ENCODE measurements at regions not wholly inside any gene's neighbourhood (a gene's known extent, or its start where the extent isn't known, plus 50 kb on each side); places are given as distances from the start of the nearest gene placed in this dataset.

GRCh38 chr4:83170952-83171399 is 56.4 kb upstream of the PLAC8 start:
- Histone ChIP-seq H3K79me2 (ENCODE audit: control insufficient read depth, insufficient read depth, low read length) (no peaks in the 10 kb centered on the region), H3K9me3 (replicated peaks; ENCODE audit: control insufficient read depth, insufficient read depth, low read length) (no peaks in the 10 kb centered on the region), H3K9ac (replicated peaks; ENCODE audit: extremely low read depth, insufficient read depth, low read length) (no peak overlapping the region), H3K4me2 (ENCODE audit: insufficient read depth, low read length) (no peak overlapping the region), H3K27me3 (ENCODE audit: control insufficient read depth in 2 of 2, insufficient read depth in 2 of 2, low read length in 2 of 2) (no peaks in the 10 kb centered on the region), H3K4me3 (replicated peaks in 1 of 3; ENCODE audit: insufficient read depth in 1 of 3, low read depth in 1 of 3, low read length in 3 of 3) (no peak overlapping the region), H3K36me3 (ENCODE audit: control insufficient read depth in 2 of 2, extremely low read depth in 1 of 2, insufficient read depth in 2 of 2, low read length in 2 of 2) (no peaks in the 10 kb centered on the region), H3K27ac (ENCODE audit: insufficient read depth, low read depth, low read length) (peak overlapping the region; percentile 65), H2AFZ (ENCODE audit: low read depth, low read length) (peak overlapping the region; percentile 97), H3K4me1 (ENCODE audit: control insufficient read depth, extremely low read depth, insufficient read depth, low read length) (peaks cover 7% of the 10 kb centered on the region), H4K20me1 (replicated peaks; ENCODE audit: control insufficient read depth, extremely low read depth, insufficient read depth, low read length) (no peaks in the 10 kb centered on the region), H3K9me1 (replicated peaks; ENCODE audit: control insufficient read depth, extremely low read depth, insufficient read depth, low read length) (no peaks in the 10 kb centered on the region)
- TF ChIP-seq MAX (IDR thresholded peaks at IDR 0.05; ENCODE audit: insufficient read depth, insufficient read length), result no peak
- TF ChIP-seq MYC (IDR thresholded peaks at IDR 0.05; ENCODE audit: low read depth, low read length), result no peak
- TF ChIP-seq POLR2AphosphoS5 (IDR thresholded peaks at IDR 0.05; ENCODE audit: insufficient read depth, low read depth, low read length), result no peak
- no peak for TF ChIP-seq POLR2A (IDR thresholded peaks at IDR 0.05; ENCODE audit: low read depth, low read length)
- no peak for TF ChIP-seq CTCF (IDR thresholded peaks at IDR 0.05; ENCODE audit: extremely low read depth in 1 of 2, insufficient read depth in 1 of 2, low read depth in 1 of 2, low read length in 2 of 2)
- TF ChIP-seq JUN (IDR thresholded peaks at IDR 0.05; ENCODE audit: borderline replicate concordance, insufficient read depth, insufficient read length, low read depth), result no peak
- no peak for TF ChIP-seq FOS (IDR thresholded peaks at IDR 0.05; ENCODE audit: borderline replicate concordance, insufficient read depth, low read length)
- no peak for TF ChIP-seq EZH2 (IDR thresholded peaks at IDR 0.05; ENCODE audit: borderline replicate concordance, low read depth, low read length, severe bottlenecking)
- no peak for TF ChIP-seq GATA2 (IDR thresholded peaks at IDR 0.05; ENCODE audit: insufficient read depth, insufficient read length, low read depth, low read length)
- BruUV-seq (replicated peaks), result no TSS peak
- dilution Hi-C loops (cut with MboI; ENCODE audit: extremely low pct_ligation_motif_present, low sequenced_read_pairs), result no loop called here
- peak; percentile 59 for DNase-seq (ENCODE audit: low read depth, low spot score)
- ChIA-PET CTCF (no interaction called here), POLR2A (no interaction called here)
- FAIRE-seq, result peak; percentile 72
- intact Hi-C loops (cut with micrococcal nuclease), result no loop called here
